ENCODE measurements at regions not wholly inside any gene's neighbourhood (a gene's known extent, or its start where the extent isn't known, plus 50 kb on each side); places are given as distances from the start of the nearest gene placed in this dataset.

GRCh38 chr1:229059671-229060539 is 211.0 kb upstream of the RAB4A start:
- Histone ChIP-seq H3K36me3 (no peaks in the 10 kb centered on the region), H3K4me1 (peaks cover 0 to 27% (median 0%) of the 10 kb centered on the region in 4 donors), H3K27me3 (no peaks in the 10 kb centered on the region), H3K9me3 (no peaks in the 10 kb centered on the region), H3K27ac (peak overlapping the region in 1 of 4 donors; percentile 9), H3K4me3 (no peak overlapping the region)
- no peak for TF ChIP-seq POLR2A (IDR thresholded peaks at IDR 0.05)
- TF ChIP-seq CTCF (IDR thresholded peaks at IDR 0.05): no peak
- no peak for DNase-seq

GRCh38 chr1:229062135-229062534 is 208.8 kb upstream of the RAB4A start:
- Histone ChIP-seq H3K4me3 (no peak overlapping the region), H3K27ac (no peak overlapping the region), H3K9me3 (no peaks in the 10 kb centered on the region), H3K27me3 (no peaks in the 10 kb centered on the region), H3K4me1 (peaks cover 0 to 27% (median 0%) of the 10 kb centered on the region in 4 donors), H3K36me3 (no peaks in the 10 kb centered on the region)
- DNase-seq: no peak
- TF ChIP-seq CTCF (IDR thresholded peaks at IDR 0.05): no peak
- TF ChIP-seq POLR2A (IDR thresholded peaks at IDR 0.05): no peak

- no peaks in the 10 kb centered on the region for H3K27me3 ChIP-seq
- peaks cover 0 to 33% (median 0%) of the 10 kb centered on the region in 4 donors for H3K4me1 ChIP-seq
These were observed 207.6 kb upstream of the RAB4A start for GRCh38 chr1:229063154-229063773.

GRCh38 chr1:229064320-229065168 is 206.4 kb upstream of the RAB4A start:
- H3K36me3 ChIP-seq: no peaks in the 10 kb centered on the region
- DNase-seq: no peak
- H3K27me3 ChIP-seq: no peaks in the 10 kb centered on the region
- TF ChIP-seq POLR2A (IDR thresholded peaks at IDR 0.05): no peak
- no peak for TF ChIP-seq CTCF (IDR thresholded peaks at IDR 0.05)
- no peaks in the 10 kb centered on the region for H3K9me3 ChIP-seq
- H3K4me1 ChIP-seq: peaks cover 0 to 29% (median 0%) of the 10 kb centered on the region in 4 donors
- H3K4me3 ChIP-seq: no peak overlapping the region
- H3K27ac ChIP-seq: no peak overlapping the region

More at GRCh38 chr1:229063154-229063773, 207.6 kb upstream of the RAB4A start:
- TF ChIP-seq POLR2A (IDR thresholded peaks at IDR 0.05) (no peak), CTCF (IDR thresholded peaks at IDR 0.05) (no peak)
- Histone ChIP-seq H3K9me3 (no peaks in the 10 kb centered on the region), H3K36me3 (no peaks in the 10 kb centered on the region), H3K27ac (no peak overlapping the region), H3K4me3 (no peak overlapping the region)
- DNase-seq: no peak

GRCh38 chr1:229065613-229066012 is 205.3 kb upstream of the RAB4A start:
- H3K36me3 ChIP-seq: no peaks in the 10 kb centered on the region
- no peaks in the 10 kb centered on the region for H3K9me3 ChIP-seq
- H3K4me1 ChIP-seq: peaks cover 0 to 23% (median 0%) of the 10 kb centered on the region in 4 donors
- no peak overlapping the region for H3K27ac ChIP-seq
- no peak overlapping the region for H3K4me3 ChIP-seq
- no peaks in the 10 kb centered on the region for H3K27me3 ChIP-seq
- DNase-seq: no peak
- TF ChIP-seq POLR2A (IDR thresholded peaks at IDR 0.05) (no peak), CTCF (IDR thresholded peaks at IDR 0.05) (no peak)

All from Peyer's patch (tissue), 4 donors.